ENCODE measurements at regions not wholly inside any gene's neighbourhood (a gene's known extent, or its start where the extent isn't known, plus 50 kb on each side); places are given as distances from the start of the nearest gene placed in this dataset.

GRCh38 chr18:75553021-75553420, 125.5 kb upstream of the SMIM21 start:
- TF ChIP-seq CTCF (IDR thresholded peaks at IDR 0.05) (no peak), EP300 (IDR thresholded peaks at IDR 0.05) (no peak), POLR2A (IDR thresholded peaks at IDR 0.05) (no peak)
